Stimulated activated CD8-positive, alpha-beta memory T cell treated with anti-CD3 and anti-CD28 coated beads, Interleukin-4, amount 100 ng/mL, for 4 hours (primary cell): ENCODE measurements at regions not wholly inside any gene's neighbourhood (a gene's known extent, or its start where the extent isn't known, plus 50 kb on each side); places are given as distances from the start of the nearest gene placed in this dataset.
"Not testable (repeated sequence)": the region's sequence is repeated elsewhere in the genome, so short reads cannot be mapped to it uniquely, and the experiment has no call there.

Experiments
- DNase-seq, 2 donors: peaks; one replicate each; pipeline ENCODE4 v3.0.0-alpha.2; 2020; ENCODE audit warnings: low read depth in 2 of 2, low spot score in 1 of 2

DNA sequence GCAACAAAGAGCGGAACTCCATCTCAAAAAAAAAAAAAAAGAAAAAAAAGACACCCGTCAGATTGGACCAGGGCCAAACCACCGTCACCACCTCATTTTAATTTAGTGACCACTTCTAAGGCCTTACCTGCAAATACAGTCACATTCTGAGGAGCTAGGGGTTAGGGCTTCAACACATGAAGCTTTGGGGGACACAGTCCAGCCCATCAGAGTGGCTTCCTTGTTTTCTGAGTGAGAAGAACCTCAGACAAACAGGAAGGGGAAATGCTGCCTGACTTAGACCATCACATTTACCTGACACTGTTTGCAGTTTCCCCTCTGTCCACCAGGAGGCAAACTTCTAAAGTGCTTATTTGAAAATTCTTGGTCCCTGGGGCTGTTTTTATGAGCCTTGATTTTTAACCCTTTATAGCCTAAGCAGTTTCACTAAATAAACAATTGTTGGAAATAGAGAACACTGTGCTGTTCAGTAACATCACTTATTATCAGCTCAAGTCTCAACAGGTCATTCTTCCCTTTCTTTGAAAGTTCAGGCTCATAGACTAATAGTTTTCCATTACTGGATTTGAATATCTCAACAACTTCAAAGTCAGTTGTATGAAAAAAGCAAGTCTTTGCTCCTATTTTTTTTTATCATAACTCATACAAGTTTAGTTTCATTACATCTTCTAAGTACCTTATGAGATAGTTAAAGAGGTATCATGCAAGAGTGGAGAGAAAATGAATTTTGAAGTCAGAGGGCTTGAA, 74.9 kb upstream of the WASF3 start:
- DNase-seq = peak in 1 of 2 donors; percentile 8

DNA sequence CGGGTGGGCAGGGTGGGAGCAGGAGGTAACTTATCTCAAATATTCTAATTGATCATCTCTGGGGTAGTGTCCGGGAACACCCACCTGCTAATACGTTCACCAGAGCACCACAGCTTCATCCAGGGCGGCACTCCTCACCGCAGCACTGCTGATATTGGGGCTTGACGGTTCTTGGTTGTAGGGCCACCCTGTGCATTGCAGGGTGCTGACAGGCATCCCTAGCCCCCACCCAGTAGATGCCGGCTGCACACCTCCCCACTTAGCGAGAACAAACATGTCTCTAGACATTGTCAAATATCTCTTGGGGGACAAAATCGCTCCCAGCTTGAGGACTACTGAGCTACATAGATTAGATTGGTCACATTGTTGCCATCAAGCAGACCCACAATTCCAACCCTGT, 73.9 kb upstream of the WASF3 start:
- no peak for DNase-seq

DNA sequence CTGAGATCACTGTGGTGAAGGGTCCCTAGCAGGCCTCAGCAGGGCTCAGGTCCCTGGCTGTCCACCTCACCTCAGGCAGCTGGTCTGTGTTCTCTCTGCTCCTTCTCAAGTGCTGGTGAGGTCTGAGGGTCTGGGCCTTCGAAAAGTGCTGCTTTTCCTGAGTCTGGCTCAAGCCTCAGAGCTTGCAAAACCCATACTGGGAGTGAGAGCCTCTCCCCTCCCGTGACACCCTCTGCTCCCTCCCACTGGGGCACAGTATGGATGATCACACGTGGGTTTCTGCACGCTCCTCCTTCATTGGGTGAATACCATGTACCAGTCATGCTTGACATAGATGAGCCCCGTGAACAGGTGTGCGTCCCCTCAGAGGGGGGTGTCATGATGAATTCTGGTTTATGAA, 73.3 kb upstream of the WASF3 start:
- DNase-seq = no peak

DNA sequence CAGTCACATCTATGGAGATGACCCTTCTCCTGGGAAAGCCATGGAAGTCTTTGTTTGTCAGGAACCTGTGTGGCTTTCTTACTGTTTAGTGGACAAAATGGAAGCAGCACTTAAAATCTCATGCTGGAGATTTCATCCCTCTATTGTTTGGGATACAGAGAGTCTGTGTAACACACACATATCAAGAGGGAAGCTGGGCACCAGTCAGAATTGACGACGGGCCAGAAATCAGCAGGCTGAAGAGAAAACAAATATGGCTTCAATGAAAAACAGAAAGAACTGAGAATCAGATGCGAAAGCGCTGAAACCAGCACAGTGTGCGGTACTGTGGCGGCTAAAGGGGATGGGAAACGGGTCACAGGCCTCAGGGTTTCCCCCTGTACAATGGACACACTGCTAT, 72.2 kb upstream of the WASF3 start:
- DNase-seq = no peak

DNA sequence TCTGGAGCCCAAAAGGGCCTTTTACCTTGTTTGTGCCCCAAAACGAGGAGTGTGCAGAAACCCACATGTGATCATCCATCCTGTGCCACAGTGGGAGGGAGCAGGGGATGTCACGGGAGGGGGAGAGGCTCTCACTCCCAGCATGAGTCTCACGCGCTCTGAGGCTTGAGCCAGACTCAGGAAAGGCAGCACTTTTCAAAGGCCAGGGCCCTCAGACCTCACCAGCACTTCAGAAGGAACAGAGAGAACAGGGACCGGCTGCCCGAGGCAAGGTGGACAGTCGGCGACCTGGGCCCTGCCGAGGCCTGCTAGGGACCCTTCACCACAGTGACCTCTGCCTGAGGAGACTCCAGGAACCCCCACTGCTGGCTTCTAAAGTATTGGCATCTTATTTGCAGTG, 71.7 kb upstream of the WASF3 start:
- DNase-seq = no peak

DNA sequence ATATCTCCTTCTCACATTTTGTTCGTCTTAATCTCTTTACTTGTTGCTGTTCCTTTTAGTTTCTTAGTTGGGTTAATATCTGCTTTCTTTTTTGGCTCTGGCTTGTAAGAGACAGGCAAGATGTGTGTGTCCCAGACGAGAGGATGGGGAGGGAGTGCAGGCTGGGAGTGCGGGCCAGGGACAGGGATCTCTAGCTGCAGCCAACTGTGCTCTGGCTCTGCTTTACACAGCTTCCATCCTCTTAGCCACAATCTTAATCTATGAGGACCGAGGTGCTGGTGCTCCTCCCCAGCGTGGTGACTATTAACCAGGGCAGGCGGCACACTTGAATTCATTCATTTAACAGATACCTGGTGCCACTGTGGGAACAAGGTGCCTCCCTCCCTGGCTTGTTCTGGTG, 70.9 kb upstream of the WASF3 start:
- no peak for DNase-seq

DNA sequence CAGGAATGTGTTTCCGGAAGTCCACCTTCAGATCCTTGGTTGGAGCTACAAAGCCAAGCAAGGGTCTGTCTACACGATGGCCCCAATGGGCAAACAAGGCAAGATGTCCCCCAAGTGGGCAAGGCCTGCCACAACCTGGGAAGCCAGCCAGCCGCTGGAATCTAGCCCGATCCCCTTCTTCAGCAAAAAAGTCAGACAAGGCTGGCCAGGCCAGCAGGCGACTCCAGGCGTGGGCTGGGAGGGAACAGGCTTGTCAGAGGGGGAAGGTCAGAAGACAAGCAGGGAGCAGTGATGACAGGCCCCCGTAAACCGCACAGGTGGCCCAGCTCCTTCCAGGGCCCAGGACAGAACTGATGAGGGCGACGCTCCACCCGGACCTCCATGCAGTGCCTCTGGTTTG, 69.7 kb upstream of the WASF3 start:
- DNase-seq = no peak

DNA sequence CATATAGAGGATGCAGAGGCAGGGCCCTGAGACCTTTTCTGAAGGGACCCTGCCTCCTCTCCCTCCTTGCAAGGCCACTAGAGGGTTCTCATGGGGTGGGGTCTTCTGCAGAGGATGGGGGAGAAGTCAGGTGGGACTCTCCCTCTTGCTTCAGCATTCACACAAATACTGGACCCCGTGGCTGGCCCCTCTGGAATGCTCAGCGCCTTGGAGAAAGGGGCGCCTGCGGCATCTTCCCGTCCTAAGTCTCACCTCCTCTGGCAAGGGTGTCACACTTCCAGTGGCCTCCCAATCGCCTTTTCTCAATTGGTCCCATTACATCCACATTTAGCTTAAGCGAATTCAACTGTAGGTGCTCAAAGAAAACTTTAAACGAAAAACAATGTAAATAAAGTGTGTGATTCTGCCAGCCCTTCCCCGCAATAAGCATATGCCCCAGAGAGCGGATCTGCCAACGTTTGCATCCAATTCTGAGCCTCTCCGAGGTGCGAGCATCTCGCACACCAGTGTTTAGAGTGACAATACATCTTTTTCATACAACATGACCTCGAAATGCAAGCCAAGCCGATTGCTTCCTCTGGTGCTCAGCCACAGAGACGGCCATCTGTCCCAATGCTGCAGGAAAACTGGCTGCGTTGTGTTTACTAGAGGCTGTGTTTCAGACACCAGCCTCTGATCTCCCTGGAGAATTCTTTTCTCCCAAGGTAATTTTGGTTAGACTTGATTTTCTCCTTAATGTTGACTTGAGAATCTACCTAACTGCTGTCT, 69.1 kb upstream of the WASF3 start:
- DNase-seq = no peak

DNA sequence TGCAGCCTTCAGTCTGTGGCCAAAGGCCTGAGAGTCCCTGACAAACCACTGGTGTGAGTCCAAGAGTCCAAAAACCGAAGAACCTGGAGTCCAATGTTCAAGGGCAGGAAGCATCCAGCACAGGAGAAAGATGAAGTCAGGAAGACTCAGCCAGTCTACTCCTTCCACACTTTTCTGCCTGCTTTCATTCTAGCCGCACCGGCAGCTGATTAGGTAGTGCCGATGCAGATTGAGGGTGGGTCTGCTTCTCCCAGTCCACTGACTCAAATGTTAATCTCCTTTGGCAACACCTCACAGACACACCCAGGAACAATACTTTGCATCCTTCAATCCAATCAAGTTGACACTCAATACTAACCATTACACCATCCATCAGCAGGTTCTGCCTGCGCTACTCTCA, 65.2 kb upstream of the WASF3 start:
- not testable (repeated sequence) for DNase-seq

DNA sequence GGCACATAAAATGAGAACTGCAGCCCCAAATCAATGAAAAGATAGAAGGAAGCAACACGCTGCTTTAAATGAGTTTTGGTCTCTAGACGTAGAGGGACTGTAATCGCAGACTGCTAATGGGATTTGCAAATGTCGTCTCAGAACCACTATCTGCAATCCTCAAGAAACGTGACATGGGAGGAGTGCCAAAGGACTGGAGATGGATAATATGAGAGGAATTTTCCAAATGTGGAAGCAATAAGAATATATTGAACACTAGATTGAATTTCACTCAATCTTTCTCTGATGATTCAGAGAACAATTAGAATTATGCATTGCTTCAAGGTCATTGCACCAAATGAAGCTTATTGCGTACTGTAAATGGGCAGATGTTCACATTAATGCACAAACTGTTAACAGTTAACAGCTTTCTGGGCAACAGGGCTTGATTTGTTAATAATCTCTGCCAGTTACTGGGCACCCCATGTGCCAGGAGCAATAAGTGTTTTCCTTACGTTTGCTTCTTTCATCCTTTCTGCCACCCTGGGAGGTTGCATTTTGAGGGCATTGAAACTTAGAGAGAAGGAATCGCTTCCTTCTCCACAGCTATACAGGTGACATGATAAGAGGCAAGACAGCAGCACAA, 62.8 kb upstream of the WASF3 start:
- DNase-seq = no peak

DNA sequence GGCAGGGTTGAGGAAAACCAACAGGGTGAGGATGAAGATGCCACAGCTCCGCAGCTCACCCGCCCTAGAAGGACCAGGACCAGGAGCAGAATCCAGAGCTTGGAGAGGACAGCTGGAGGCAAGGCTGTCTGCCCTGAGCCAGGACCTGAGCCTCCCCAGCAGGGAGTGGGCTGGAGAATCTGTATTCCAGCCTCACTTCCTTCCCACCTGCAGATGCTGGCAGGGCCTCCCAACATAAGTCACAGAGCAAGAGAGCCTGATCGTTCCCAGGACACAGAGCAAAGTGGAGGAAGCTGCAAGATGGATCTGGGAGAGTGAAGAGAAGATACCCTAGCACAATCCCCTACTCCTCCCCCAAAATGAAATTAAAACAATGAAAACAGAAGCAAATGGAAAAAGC, 61.7 kb upstream of the WASF3 start:
- no peak for DNase-seq

DNA sequence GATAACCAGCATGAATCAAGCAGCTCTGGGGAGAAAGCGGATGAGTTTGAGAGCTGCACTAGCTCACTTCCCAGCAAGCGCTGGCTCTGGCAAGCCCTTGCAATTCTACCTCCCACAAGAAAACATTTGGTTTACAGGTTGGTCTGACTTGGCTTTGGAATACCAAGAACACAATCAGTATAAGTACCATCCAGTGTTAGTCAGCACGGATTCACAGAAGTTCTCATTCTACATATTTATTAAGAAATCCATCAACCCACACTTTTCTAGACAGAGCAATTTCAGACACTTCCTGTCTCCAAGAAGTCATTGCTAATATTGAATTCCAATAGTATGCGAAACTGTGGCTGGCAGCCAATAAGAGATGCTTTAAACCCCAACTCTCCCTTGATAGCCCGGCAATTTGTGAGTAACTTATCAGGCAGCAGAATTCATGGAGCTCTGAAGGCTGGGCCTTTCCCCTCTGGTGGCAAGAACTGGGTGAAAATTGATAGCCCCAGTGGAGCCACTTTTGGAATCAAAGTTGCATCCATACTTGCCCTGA, 59.4 kb upstream of the WASF3 start:
- DNase-seq = no peak

DNA sequence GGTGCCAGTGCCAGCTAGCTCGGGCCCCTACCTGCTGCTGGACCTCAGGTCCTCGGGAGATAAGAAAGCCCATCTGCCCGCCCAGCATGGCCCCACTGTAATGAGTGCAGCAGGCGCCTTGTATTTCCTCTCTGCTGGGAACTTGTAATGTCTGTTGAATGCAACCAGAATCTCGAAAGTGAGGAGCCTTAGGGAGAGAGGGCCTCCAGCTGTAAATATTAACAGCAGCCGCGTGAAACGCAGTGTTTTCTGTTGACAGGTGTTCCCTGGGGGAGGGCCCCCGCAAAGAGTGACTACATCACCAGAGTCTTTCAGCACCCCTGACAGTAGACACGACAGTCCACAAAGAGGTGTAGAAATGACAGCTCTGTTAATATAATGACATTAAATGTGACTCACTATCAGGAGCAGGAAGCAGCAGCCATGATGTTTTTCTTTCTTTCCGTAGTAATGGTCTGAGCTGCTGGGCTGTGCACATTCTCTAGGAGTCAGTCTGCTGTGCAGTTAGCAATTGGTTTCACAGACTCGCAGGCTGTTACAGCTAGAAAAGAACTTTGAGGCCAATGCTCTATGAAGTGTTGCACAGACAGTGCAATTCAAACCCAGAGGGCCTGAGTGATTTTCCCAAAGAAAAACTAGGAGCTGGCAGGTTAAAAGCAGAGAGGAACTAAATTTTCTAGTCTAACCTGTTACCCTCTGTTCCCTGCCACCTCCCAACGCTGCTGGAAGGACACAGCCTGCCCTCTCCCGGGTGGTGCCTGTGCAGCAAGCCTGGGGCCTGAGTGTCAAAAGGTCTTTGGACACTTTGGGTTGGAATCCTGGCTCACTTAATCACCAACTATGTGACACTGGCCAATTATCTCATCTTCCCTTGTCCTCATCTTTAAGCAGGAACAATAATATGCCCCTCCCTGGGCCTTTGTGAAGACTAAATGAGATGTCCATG, 58.6 kb upstream of the WASF3 start:
- DNase-seq = no peak

DNA sequence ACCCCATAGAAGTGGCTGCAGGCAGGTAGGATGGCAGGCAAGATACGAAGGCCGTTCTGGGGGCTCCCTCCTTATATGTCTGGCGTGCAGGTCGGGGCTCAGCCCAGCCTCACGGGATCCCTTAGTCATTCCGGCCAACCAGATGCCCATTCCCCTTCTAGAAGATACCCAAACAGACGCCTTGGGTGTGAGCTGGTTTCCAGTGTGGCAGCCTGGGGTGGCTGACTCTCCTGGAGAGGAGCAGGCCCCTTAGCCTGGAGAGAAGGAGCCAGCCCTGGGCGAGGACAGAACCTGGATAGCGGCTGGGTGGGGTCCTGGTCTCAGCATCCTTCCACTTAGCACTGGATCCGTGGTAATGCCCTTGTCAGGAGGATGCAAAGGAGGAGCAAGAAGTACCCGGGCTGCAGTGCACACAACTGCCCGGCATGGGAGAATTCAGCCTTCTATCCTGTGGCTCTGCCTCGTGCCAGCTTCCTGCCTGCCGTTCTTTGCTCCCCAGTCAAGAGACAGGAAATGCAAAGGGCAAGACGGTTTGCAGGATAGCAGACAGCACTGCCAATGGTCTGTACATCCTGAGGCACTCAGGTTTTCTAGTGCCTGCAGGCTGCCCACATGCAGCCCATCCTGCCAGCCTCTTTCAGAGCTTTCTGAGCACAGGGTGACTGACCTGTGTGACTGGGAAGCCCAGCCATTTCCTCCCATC, 56.7 kb upstream of the WASF3 start:
- DNase-seq = no peak

DNA sequence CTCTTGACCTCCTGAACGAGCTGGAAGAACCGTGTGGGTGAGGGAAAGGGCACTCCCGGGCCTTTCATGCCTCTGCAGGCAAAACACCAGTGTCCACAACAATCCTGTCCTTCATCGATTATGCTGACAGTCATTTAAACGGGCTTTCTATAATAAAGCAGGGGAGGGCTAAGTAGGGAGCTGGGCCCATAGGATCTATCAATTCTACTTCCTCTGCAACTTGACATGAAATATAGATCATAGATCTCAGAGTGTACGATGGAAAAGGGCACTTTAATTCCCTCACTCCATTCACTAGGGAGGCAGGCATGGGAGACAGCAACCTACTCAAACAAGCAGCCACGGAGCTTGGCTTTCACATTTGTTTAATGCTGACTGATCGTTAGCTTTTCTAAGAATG, 55.8 kb upstream of the WASF3 start:
- DNase-seq = no peak

DNA sequence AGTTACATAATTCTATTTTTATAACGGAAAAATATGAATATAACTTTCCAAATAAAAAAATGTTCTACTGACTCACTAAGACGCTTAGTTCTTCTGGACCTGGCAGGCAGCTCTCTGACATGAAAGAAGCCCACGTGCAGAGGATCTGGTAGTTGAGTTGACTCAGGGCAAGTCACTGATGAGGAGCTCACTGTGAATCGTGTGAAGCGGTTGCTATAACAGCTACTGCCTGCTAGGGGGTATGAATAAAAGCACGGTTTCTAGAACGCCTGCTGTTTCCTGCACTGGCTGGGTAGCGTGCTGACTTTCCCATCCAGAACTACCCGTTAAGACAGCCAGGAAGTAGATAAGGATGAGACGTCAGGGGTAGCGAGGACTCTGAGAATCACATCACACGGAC, 54.7 kb upstream of the WASF3 start:
- no peak for DNase-seq

DNA sequence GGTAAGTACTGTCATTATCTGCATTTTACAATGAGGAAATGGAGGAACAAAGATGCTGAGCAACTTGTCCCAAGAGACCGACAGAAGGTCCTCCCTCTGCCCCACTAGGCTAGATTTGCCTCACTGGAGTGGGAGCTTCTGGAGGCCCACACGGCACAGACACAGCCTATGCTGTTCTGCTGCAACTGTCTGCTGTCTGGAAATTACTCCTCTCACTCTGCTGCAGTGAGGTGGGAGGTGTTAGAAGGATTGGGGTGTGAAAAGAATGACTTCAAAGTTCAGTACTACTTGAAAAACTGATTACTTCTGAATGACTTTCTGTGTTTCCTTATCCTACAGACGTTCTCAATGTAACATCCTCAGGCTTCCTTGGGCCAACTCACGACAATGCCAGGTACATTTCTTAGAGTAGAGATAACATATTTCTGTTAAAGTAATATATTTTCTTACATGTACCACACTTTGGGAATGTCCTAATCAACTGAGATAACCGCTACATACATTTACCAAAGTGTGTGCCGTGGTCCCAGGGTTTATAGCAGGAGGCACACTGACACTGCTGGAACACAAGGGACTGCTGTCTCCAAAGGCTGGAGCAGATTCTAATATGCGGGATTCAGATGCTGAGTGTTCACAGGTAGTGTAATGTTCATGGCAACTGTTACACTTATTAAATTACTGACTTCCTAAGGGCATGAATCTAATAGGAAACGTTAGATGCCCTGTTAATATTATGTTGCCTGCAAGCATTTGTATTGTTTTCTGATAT, 53.5 kb upstream of the WASF3 start:
- DNase-seq = no peak
